ENCODE measurements at regions not wholly inside any gene's neighbourhood (a gene's known extent, or its start where the extent isn't known, plus 50 kb on each side); places are given as distances from the start of the nearest gene placed in this dataset.
"Not testable (repeated sequence)": the region's sequence is repeated elsewhere in the genome, so short reads cannot be mapped to it uniquely, and the experiment has no call there.

DNA sequence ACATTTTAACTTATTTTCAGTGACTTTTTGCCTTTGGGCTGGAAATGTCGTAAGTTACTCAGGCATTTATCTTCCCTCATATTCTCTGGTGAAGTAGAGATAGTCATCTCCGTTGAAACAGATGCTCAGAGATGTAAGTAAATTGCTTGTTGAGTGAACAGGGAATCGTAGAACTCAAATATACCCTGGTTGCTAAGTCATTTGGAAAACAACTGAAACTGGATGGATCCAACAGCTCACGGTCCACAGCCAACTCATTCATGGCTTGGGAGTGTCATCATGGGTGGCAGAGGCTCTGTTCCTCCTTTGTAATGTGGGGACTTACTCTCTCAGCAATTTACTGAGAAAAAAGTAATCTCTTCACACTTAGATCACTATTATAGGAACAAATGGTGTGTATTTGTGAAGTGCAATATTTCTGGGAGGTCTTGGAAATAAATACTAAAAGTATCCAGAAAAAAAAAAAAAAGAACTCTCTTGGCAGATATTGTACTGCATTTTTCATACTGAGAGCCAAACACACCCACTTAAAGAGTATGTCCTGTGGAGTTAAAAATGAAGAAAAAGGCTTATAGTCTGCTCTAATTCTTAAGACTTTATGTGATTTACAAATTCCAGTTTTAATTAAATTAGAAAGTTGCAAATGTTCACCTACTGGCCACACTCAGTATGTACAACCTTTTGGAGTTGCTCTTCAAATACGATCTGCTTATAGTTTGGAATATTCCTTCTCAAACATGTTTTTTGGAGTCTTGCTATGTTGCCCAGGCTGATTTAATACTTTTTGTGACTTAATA, 107.4 kb downstream of the LEPR start:
- DNase-seq (ENCODE audit: low spot score) = no peak

DNA sequence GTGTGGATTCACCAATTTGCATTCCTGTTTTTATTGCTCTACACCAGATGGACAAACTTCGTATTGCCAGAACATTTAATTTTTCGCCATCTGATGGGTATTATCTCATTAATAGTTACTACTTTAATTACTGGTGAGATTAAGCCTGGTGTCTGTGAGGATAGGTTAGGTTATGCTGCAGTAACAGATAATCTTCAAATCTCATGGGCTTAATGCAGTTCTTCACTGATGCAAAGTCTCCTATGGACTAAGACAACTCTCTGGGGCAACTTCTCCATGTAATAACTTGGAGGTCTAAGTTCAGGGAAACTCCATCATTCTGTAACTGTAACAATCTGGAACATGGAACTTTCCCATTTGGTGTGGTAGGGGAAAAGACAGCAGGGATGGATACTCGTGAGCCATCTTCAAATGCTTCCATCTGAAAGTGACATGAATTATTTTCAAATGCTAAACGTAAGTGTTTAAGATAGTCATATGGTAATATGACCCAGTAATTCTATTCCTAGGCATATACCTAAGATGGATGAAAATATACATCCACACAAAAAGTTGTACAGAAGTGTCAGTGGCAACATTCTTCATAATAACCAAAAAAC, 111.6 kb downstream of the LEPR start:
- no peak for DNase-seq (ENCODE audit: low spot score)

DNA sequence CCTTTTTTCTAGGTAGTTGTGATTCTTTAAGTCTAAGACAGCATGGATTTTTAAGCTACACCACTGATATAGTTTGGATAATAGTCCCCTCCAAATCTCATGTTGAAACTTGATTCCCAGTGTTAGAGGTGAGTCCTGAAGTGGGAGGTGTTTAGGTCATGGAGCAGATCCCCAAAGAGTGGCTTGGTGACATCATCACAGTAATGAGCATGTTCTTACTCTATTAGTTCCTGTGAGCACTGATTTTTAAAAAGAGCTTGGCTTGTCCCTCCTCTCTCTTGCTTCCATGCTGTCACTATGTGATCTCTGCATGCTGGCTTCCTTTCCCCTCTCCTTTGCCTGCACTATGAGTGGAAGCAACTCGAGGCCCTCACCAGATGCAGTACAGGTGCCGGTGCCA, 115.5 kb downstream of the LEPR start:
- DNase-seq (ENCODE audit: low spot score) = no peak

DNA sequence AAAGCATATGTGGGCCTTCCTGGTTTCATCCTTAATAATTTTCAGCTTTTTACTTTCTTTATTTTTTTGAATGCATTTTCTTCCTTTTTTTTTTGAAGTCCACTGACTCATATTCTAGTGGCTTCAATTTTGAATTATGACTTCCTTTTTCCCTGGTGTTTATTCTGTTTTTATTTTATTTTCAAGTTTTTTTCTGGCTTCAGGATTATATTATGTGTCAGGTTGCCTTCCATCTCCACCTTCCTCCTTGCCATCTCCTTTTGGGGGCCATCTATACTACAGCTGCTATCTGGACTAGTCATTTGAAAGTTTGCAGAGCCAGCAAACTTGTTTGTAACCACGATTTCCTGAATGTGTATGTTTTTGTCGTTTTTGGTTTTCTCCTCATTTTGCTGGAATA, 117.6 kb downstream of the LEPR start:
- no peak for DNase-seq (ENCODE audit: low spot score)

DNA sequence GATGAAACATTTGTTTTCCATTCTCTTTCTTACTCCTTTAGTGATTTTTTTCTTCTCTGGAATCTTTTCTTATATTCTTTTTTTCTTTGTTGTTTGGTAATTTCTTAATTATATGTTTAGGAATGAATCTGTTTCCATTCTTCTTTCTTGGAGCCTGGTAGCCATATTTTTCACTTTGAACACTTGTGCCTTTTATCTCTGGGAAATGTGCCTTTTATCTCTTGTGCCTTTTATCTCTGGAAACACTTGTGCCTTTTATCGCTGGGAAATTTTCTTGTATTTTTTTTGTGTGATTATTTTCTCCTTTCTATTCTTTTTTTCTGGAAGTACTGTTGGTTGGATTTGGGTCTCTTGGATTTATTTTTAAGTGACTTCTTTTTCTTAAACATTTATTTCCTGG, 118.2 kb downstream of the LEPR start:
- DNase-seq (ENCODE audit: low spot score) = no peak

DNA sequence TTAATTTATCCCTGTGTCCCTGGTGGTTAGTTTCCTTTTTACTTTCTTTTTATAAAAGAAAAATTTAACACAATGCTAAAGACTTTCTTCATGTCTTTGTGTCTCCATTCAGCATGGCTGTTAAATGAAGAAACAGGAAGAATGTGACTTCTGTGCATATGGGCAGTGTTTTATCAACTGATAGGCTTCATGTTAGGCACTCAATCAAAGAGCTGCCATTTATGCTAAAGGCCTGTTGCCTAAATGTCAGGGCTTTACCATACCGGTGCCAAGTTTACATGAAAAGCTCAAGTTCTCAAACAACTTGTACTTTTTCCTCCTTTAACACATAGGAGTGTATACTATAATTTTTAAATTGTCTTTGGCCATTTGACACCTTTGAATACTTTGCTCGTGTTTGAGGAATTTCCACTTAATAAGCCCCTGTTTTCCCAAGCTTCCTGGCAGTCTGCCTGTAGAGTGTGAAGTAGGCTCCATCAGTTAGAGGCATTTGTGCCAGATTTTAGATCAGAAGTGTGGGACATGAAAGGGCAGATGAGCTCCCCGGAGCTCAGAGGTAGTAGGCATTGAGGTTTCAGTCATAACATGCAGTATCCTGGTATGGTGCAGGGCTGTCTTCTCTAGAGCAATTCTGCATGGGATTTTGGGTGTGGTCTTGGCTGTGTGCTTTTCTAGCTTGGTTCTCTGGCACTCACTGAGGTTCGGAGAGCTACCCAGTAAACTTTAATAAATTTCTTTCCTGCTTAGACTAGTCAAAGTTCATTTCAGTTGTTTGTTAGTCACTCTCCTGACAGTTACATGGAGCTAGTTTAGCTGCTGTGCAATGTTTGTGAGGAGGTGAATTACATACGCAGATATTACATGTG, 119.0 kb downstream of the LEPR start:
- DNase-seq (ENCODE audit: low spot score) = no peak

DNA sequence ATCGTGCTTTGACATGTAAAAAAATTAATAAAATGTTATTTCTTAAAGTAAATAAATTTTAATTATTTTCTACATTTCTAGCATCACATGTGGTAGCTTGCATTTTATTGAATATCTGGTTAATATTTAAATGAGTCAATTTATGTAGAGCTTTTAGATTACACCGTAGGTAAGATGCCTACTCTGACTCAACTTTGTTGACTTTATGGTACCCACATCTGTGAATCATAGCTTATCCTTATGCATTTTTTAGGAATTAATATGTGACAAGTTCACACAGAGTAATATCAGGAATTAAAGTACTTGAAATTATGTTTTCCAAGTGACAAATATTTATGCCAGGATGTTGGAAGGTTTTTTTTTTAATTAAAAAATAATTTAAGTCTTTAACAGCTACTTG, 120.7 kb downstream of the LEPR start:
- no peak for DNase-seq (ENCODE audit: low spot score)

DNA sequence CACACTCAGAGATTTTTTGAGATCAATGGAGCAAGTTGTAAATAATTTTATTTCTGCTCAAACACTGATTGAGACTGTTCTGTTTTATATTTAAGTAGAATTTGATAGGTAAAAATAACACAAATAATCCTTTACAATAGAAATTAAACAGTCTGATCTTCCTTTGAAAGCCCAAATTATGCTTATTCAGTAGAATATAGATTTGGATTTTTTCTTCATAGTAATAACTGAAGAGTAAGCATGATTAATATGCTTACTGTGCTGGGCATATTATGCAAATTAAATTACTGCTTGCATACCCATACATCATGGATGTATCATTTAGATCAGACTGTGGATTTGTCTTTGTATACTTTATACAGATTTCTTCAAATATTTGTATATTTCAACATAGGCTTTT, 121.4 kb downstream of the LEPR start:
- no peak for DNase-seq (ENCODE audit: low spot score)

DNA sequence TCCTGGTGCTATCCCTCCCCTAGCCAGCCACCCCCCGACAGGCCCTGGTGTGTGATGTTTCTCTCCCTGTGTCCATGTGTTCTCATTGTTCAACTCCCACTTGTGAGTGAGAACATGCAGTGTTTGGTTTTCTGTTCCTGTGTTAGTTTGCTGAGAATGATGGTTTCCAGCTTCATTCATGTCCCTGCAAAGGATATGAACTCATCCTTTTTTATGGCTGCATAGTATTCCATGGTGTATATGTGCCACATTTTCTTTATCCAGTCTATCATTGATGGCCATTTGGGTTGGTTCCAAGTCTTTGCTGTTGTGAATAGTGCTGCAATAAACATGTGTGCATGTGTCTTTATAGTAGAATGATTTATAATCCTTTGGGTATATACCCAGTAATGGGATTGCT, 122.1 kb downstream of the LEPR start:
- not testable (repeated sequence) for DNase-seq (ENCODE audit: low spot score)

DNA sequence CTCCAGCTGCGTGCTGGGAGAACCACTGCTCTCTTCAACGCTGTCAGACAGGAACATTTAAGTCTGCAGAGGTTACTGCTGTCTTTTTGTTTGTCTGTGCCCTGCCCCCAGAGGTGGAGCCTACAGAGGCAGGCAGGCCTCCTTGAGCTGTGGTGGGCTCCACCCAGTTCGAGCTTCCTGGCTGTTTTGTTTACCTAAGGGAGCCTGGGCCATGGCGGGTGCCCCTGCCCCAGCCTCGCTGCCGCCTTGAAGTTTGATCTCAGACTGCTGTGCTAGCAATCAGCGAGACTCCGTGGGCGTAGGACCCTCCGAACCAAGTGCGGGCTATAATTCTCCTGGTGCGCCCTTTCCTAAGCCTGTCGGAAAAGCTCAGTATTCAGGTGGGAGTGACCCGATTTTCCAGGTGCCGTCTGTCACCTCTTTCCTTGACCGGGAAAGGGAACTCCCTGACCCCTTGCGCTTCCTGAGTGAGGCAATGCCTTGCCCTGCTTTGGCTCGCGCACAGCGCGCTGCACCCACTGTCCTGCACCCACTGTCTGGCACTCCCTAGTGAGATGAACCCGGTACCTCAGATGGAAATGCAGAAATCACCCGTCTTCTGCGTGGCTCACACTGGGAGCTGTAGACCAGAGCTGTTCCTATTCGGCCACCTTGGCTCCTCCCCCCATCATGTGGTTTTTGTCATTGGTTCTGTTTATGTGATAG, 130.0 kb downstream of the LEPR start:
- not testable (repeated sequence) for DNase-seq (ENCODE audit: low spot score)

DNA sequence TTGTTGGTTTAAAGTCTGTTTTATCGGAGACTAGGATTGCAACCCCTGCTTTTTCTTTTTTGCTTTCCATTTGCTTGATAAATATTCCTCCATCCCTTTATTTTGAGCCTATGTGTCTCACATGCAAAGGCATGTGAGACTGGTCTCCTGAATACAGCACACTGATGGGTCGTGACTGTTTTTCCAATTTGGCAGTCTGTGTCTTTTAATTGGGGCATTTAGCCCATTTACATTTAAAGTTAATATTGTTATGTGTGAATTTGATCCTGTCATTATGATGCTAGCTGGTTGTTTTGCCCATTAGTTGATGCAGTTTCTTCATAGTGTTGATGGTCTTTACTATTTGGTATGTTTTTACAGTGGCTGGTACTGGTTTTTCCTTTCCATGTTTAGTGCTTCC, 132.0 kb downstream of the LEPR start:
- not testable (repeated sequence) for DNase-seq (ENCODE audit: low spot score)

DNA sequence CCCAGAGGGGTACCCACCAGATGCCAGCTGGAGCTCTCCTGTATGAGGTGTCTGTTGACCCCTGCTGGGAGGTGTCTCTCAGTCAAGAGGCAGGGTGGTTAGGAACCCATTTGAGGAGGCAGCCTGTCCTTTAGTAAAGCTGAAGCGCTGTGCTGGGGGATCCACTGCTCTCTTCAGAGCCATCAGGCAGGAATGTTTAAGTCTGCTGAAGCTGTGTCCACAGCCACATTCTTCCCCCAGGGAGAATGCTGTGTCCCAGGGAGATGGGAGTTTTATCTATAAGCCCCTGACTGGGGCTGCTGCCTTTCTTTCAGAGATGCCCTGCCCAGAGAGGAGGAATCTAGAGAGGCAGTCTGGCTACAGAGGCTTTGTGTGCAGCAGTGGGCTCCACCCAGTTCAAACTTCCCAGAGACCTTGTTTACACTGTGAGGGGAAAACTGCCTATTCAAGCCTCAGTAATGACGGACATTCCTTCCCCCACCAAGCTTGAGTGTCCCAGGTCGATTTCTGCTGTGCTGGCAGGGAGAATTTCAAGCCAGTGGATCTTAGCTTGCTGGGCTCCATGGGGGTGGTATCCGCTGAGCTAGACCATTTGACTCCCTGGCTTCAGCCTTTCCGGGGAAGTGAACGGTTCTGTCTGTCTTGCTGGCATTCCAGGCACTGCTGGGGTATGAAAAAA, 133.8 kb downstream of the LEPR start:
- not testable (repeated sequence) for DNase-seq (ENCODE audit: low spot score)

DNA sequence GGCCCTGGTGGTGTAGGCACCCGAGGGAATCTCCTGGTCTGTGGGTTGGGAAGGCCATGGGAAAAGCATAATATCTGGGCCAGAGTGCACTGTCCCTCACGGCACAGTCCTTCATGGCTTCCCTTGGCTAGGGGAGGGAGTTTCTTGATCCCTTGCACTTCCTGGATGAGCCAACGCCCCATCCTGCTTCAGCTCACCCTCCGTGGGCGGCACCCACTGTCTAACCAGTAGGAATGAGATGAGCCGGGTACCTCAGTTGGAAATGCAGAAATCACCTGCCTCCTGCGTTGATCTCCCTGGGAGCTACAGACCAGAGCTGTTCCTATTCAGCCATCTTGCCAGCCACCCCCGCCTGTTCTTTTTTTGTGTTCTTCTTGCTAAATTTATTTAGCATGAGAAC, 134.4 kb downstream of the LEPR start:
- no peak for DNase-seq (ENCODE audit: low spot score)

DNA sequence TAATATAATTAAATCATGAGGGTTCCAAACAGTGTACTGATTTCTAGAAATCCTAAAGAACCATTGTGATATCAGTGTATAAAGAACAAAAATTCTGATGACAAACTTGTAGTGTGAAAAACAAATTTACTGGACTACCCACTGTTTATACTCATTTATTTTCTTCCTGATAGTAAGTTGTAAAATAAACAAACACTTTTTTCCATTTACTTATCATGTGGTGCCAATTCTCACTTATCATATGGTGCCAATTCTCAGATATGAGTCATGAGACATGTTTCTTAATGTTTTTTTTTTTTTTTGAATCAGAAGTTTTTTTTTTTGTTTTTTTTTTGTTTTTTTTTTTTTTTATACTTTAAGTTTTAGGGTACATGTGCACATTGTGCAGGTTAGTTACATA, 137.7 kb downstream of the LEPR start:
- no peak for DNase-seq (ENCODE audit: low spot score)

DNA sequence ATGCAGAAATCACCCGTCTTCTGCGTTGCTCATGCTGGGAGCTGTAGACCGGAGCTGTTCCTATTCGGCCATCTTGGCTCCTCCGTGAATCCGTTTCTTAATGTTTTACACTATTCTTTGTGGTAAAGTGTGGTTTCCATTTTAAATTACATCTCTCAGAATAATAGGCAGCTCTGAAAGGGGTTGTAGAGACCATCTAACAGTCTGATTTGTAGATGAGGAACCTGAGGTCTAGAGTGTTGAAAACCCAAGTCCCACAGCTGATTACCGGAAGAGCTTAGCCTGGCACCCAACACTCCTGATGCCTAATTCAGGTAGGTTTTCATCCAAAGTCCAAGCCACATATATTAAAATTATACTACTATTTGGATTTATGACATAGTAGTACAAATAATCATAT, 144.0 kb downstream of the LEPR start:
- no peak for DNase-seq (ENCODE audit: low spot score)

DNA sequence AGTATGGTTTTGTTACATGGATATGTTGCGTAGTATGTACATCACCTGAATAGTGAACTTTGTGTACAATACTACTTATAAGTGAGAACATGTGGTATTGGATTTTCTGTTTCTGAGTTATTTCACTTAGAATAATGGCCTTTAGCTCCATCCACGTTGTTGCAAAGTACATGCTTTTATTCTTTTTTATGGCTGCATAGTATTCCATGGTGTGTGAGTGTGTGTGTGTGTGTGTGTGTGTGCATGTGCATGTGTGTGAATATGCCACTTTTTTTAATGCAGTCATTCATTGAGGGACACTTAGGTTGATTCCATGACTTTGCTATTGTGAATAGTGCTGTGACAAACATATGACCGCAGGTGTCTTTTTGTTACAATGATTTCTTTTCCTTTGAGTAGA, 147.8 kb downstream of the LEPR start:
- no peak for DNase-seq (ENCODE audit: low spot score)

DNA sequence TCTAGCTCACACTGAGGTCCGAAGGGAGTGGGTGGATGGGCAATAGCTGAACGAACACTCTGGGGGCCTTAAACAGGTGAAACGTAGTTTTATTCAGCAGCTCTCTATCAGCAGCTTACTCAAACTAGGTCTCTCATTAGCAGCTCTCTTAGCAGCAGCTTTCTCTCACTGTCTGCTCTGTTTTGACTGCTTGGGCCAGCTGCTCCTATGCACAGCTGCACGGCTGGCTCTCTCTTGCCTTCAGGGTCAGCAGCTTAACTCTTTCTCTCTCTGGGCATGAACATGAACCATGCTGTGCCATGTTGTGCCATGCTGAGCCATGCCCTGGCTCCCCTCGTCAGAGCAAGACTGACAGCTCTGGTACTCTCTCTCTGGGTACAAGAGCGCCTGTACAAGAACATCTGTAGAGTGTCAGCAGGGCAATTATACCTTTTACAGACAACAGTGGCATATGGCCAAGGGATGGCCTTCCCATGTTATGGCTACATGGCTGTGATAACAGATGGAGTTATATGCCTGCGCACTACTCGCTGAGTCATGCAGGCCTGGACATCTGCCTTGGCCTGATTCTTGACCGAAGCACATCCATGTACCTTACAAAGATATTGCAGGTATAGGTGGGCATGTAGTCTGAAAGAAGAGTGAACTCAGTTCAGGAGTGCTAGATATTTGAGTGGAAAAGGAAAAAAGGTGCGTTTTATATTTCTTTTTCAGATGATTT, 152.4 kb downstream of the LEPR start:
- no peak for DNase-seq (ENCODE audit: low spot score)

DNA sequence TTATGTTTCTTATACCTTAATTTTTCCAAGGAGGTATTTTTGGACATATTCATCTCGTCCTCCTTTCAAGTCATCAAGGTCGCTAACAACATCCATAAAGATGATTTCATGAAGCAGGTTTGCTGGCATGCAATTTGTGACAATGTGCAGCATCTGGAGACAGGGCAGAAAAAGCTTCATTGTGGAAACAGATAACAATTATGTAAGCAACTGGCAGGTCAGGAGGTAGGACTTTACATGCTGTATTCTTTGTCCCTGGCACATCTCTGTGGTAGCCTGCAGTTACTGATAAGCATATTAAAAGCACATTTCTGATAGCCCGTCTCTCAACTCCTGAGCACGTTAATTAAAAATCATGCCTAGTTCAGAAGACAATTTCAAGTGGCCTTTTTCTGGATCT, 156.8 kb downstream of the LEPR start:
- DNase-seq (ENCODE audit: low spot score) = no peak

DNA sequence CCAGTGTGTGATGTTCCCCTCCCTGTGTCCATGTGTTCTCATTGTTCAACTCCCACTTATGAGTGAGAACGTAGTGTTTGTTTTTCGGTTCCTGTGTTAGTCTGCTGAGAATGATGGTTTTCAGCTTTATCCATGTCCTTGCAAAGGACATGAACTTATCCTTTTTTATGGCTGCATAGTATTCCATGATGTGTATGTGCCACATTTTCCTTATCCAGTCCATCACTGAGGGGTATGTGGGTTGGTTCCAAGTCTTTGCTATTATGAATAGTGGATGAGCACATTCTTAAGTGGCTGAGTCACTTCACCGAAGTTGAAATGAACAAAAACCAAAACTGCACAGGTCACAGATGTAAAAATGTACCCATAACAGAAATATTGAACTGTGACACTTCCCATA, 157.5 kb downstream of the LEPR start:
- DNase-seq (ENCODE audit: low spot score) = not testable (repeated sequence)

DNA sequence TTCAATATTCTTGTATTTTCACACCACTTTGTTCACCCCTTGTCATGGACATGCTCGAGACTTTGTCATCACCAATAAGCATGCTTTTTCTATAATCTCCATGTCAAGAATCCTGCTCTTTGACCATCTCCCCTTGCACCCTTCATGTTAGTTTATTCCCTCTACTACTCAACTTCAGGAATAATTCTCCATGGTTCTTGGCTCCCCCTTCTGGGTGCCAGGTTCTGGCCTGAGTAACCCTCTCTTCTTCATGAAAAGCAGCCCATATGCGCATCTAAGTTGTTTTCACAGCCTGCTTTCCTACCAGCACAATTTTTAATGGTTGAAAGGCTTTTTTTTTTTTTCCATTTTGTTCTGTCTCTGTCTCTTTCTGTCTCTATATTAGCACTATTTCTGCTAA, 160.7 kb downstream of the LEPR start:
- DNase-seq (ENCODE audit: low spot score) = no peak

DNA sequence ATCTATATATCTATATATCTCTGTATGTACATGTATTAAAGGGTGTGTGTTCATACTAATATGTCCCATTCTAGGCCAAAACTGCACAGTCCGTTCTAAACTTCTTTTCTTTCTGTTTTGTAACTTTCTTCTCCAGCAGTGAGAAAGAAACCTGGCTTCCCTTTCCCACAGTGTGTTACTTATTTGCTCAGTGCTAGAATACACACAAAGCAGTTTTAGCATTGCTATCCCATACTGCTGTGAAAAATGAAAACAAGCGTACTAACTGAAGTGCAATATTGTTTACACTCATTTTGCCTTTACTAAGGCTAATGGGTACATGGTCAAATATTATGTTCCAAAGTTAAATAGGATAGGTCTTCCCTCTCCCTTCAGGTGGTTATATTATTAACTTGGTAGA, 163.9 kb downstream of the LEPR start:
- DNase-seq (ENCODE audit: low spot score) = no peak
